Heart left ventricle (tissue), 13 donors: ENCODE measurements at regions not wholly inside any gene's neighbourhood (a gene's known extent, or its start where the extent isn't known, plus 50 kb on each side); places are given as distances from the start of the nearest gene placed in this dataset.
"Not testable (repeated sequence)": the region's sequence is repeated elsewhere in the genome, so short reads cannot be mapped to it uniquely, and the experiment has no call there.

Source experiments
- CTCF ChIP-seq, 12 donors: fragments of 200-600 bp; sonication (generic) in 4 of 12; IDR thresholded peaks; one replicate each; pipeline versions ENCODE4 v1.5.0 to v1.8.0; 2018 to 2022; ENCODE audit warnings: antibody characterized with exemption in 12 of 12, mild to moderate bottlenecking in 5 of 12
- POLR2A ChIP-seq, 2 donors: fragments of 450-650 bp; IDR thresholded peaks; one replicate each; pipeline ENCODE4 v1.6.1; 2017; ENCODE audit warnings: antibody characterized with exemption in 2 of 2, mild to moderate bottlenecking in 2 of 2, moderate library complexity in 2 of 2
- donor health status: ischemic (EF 13 %, LVEDD 7.1; RV severe dilation, severe dysfunction).
- donor health status: DM: no; HTN: yes; CAD: no.
- donor health status: DM: no; HTN: no; CAD: no.
- donor health status: ischemic (EF 25% LVEDD 6.9; RV normal size, moderate dysfunction).
- donor health status: ischemic (EF 25% LVEDD 5.7; RV mildly dilated, moderate dysfunction).
- donor health status: ischemic (EF 35%, LVEDD 5.7; RV mildly dilated, moderate dysfunction).
- donor health status: nonischemic (EF 11% LVEDD 7.7; RV severe dilation, severe dysfunction).
- donor health status: DM: yes; HTN: yes; CAD: no.
- donor health status: PGD.
- donor health status: ischemic (EF 29% LVEDD 5.4; RV normal size, mild dysfunction).
- donor health status: nonischemic (EF 23%, LVEDD 6.1; RV moderate dilation, normal function).

- not testable (repeated sequence) for TF ChIP-seq CTCF, POLR2A (IDR thresholded peaks at IDR 0.05)
Observed at GRCh38 chr7:29750373-29750940, 55.9 kb upstream of the WIPF3 start.
